SK-N-SH treated with all-trans-retinoic acid at 6 μM for 48 hours (cell line): ENCODE measurements at regions not wholly inside any gene's neighbourhood (a gene's known extent, or its start where the extent isn't known, plus 50 kb on each side); places are given as distances from the start of the nearest gene placed in this dataset.
A peak's percentile ranks its signal among the peaks of the same experiment; 100 is the strongest.

Experiments
- ATAC-seq: fragments of 200-7000 bp; cut with Tn5 transposase; 3 replicates; pipeline ENCODE4 v1.9.1; 2020; ENCODE audit warnings: mild to moderate bottlenecking, moderate library complexity
- ARNTL ChIP-seq: fragments of 450-650 bp; formaldehyde crosslinking; IDR thresholded peaks from 2 replicates; pipeline ENCODE4 v1.5.0; 2020; ENCODE audit warnings: low read depth, mild to moderate bottlenecking, moderate library complexity, borderline replicate concordance
- BACH2 ChIP-seq: fragments of 250-450 bp; sonication (Bioruptor Pico); IDR thresholded peaks from 2 replicates; pipeline ENCODE4 v1.9.0; 2021; ENCODE audit warnings: mild to moderate bottlenecking, borderline replicate concordance
- CSDC2 ChIP-seq: fragments of 250-450 bp; sonication (Bioruptor Pico); IDR thresholded peaks from 2 replicates; pipeline ENCODE4 v1.5.0; 2020; ENCODE audit warnings: mild to moderate bottlenecking, moderate library complexity
- ESRRG ChIP-seq: fragments of 250-450 bp; sonication (Bioruptor Pico); IDR thresholded peaks from 2 replicates; pipeline ENCODE4 v1.6.1; 2021; ENCODE audit warnings: mild to moderate bottlenecking
- GLIS3 ChIP-seq: fragments of 250-450 bp; sonication (Bioruptor Pico); IDR thresholded peaks from 2 replicates; pipeline ENCODE4 v1.5.0; 2020; ENCODE audit warnings: mild to moderate bottlenecking, moderate library complexity
- ISL1 ChIP-seq: fragments of 250-450 bp; sonication (Bioruptor Pico); IDR thresholded peaks from 2 replicates; pipeline ENCODE4 v2.1.2; 2022; ENCODE audit warnings: mild to moderate bottlenecking, moderate library complexity
- OSR1 ChIP-seq: fragments of 250-450 bp; sonication (Bioruptor Pico); IDR thresholded peaks from 2 replicates; pipeline ENCODE4 v1.8.0; 2022; ENCODE audit warnings: moderate library complexity, mild to moderate bottlenecking, inconsistent platforms
- PPARA ChIP-seq: fragments of 250-450 bp; sonication (Bioruptor Pico); IDR thresholded peaks from 2 replicates; pipeline ENCODE4 v1.5.0; 2020; ENCODE audit warnings: mild to moderate bottlenecking, borderline replicate concordance
- SNAI2 ChIP-seq: fragments of 250-450 bp; sonication (Bioruptor Pico); IDR thresholded peaks from 2 replicates; pipeline ENCODE4 v1.5.0; 2020; ENCODE audit warnings: mild to moderate bottlenecking, moderate library complexity
- TCF4 ChIP-seq: fragments of 250-450 bp; sonication (Bioruptor Pico); IDR thresholded peaks from 2 replicates; pipeline ENCODE4 v1.8.0; 2021; ENCODE audit warnings: mild to moderate bottlenecking, moderate library complexity, borderline replicate concordance
- TOX ChIP-seq: fragments of 250-450 bp; sonication (Bioruptor Pico); IDR thresholded peaks from 2 replicates; pipeline ENCODE4 v1.8.0; 2021; ENCODE audit warnings: mild to moderate bottlenecking, moderate library complexity, borderline replicate concordance
- ZC3H10 ChIP-seq: fragments of 250-450 bp; sonication (Bioruptor Pico); IDR thresholded peaks from 2 replicates; pipeline ENCODE4 v1.5.1; 2021; ENCODE audit warnings: mild to moderate bottlenecking, moderate library complexity
- ZFP3 ChIP-seq: fragments of 250-450 bp; sonication (Bioruptor Pico); IDR thresholded peaks from 2 replicates; pipeline ENCODE4 v1.5.0; 2020; ENCODE audit warnings: mild to moderate bottlenecking, moderate library complexity
- ZFP30 ChIP-seq: fragments of 450-650 bp; formaldehyde crosslinking; IDR thresholded peaks from 2 replicates; pipeline ENCODE4 v1.5.0; 2022; ENCODE audit warnings: mild to moderate bottlenecking, moderate library complexity
- ZNF565 ChIP-seq: fragments of 450-650 bp; formaldehyde crosslinking; conservative IDR thresholded peaks from 2 replicates; pipeline ENCODE4 v1.5.0; 2020; ENCODE audit warnings: low read depth, mild to moderate bottlenecking, moderate library complexity
- TF ChIP-seq, protein P1 (sequence below): fragments of 250-450 bp; sonication (Bioruptor Pico); IDR thresholded peaks from 2 replicates; pipeline ENCODE4 v1.5.1; 2020; ENCODE audit warnings: low read depth, mild to moderate bottlenecking, moderate library complexity
- TF ChIP-seq, protein P2 (sequence below): fragments of 250-450 bp; sonication (Bioruptor Pico); IDR thresholded peaks from 2 replicates; pipeline ENCODE4 v1.5.0; 2020; ENCODE audit warnings: mild to moderate bottlenecking, moderate library complexity
- TF ChIP-seq, protein P3 (sequence below): fragments of 250-450 bp; sonication (Bioruptor Pico); IDR thresholded peaks from 2 replicates; pipeline ENCODE4 v1.5.1; 2021; ENCODE audit warnings: mild to moderate bottlenecking, moderate library complexity
- TF ChIP-seq, protein P4 (sequence below): fragments of 250-450 bp; sonication (Bioruptor Pico); IDR thresholded peaks from 2 replicates; pipeline ENCODE4 v1.8.0; 2021; ENCODE audit warnings: low read depth, mild to moderate bottlenecking, moderate library complexity, borderline replicate concordance
- TF ChIP-seq, protein P5 (sequence below): fragments of 250-450 bp; sonication (Bioruptor Pico); IDR thresholded peaks from 2 replicates; pipeline ENCODE4 v1.8.0; 2020; ENCODE audit warnings: mild to moderate bottlenecking, moderate library complexity, borderline replicate concordance

DNA sequence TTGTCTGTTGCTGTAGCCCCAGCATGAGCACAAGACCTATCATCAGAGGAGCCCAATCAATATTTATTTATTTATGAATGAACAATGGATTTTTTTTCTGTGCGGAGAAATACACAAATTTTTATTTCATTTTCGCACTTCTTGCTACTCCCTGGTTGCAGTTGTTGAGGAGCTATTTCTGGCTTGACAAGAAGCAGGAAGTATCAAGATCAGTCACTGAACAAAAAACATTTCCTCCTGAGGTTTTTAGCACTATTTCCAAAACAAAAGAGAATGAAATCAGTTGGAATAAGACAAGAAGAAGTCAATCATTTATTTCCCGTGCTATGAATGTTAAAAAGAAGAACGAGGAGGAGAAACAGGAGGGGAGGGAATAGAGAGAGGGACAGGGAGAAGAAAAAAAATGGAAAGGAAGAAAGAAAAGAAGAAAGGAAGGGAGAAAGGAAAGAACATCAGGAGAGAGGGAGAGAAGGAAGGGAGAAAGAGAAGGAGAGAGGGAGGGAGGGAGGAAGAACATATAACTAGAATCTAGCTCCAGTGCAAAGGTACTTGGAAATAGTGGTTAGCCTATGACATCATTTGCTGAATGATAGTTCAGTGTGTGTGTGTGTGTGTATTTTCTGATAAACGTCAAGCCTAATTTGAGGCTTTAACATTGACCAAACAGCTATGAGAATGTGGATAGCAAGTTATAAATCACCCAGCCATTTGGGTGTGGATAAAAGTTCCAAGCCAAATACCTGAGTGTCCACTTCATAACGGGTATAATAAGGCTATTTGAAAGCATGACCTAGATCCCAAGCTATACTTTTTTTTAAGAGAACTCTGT is 586.0 kb downstream of the EBF1 start:
- TF ChIP-seq, protein P1, sequence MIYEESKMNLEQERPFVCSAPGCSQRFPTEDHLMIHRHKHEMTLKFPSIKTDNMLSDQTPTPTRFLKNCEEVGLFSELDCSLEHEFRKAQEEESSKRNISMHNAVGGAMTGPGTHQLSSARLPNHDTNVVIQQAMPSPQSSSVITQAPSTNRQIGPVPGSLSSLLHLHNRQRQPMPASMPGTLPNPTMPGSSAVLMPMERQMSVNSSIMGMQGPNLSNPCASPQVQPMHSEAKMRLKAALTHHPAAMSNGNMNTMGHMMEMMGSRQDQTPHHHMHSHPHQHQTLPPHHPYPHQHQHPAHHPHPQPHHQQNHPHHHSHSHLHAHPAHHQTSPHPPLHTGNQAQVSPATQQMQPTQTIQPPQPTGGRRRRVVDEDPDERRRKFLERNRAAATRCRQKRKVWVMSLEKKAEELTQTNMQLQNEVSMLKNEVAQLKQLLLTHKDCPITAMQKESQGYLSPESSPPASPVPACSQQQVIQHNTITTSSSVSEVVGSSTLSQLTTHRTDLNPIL = peak; percentile 60
- TF ChIP-seq ESRRG (CRISPR knock-in tag) (no peak), ISL1 (CRISPR knock-in tag) (peak; percentile 7; the same call in 1 of the 2 replicates)
- ATAC-seq = no peak

DNA sequence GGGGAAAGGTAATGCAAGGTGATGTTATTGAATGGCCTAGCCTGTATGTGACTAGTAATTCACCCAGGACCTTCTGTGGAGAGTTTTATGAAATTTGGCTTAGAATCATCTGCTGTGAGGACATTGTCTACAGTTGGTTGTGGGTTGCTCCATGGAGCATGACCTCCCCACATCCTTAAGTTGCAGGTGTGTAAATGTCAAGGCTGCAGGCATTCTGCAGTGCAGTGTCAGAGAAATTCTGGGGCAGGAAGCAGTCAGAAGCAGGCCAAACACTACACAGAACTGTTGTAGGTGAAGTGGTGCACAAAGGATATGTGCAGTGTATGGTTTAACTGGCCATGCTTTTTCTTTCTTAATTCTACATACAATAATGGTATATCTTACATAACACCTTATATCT is 588.3 kb downstream of the EBF1 start:
- ATAC-seq = no peak
- no peak for TF ChIP-seq GLIS3 (CRISPR knock-in tag)
- TF ChIP-seq, protein P2, sequence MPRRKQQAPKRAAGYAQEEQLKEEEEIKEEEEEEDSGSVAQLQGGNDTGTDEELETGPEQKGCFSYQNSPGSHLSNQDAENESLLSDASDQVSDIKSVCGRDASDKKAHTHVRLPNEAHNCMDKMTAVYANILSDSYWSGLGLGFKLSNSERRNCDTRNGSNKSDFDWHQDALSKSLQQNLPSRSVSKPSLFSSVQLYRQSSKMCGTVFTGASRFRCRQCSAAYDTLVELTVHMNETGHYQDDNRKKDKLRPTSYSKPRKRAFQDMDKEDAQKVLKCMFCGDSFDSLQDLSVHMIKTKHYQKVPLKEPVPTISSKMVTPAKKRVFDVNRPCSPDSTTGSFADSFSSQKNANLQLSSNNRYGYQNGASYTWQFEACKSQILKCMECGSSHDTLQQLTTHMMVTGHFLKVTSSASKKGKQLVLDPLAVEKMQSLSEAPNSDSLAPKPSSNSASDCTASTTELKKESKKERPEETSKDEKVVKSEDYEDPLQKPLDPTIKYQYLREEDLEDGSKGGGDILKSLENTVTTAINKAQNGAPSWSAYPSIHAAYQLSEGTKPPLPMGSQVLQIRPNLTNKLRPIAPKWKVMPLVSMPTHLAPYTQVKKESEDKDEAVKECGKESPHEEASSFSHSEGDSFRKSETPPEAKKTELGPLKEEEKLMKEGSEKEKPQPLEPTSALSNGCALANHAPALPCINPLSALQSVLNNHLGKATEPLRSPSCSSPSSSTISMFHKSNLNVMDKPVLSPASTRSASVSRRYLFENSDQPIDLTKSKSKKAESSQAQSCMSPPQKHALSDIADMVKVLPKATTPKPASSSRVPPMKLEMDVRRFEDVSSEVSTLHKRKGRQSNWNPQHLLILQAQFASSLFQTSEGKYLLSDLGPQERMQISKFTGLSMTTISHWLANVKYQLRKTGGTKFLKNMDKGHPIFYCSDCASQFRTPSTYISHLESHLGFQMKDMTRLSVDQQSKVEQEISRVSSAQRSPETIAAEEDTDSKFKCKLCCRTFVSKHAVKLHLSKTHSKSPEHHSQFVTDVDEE (CRISPR knock-in tag) = no peak
- no peak for TF ChIP-seq CSDC2 (CRISPR knock-in tag)
- TF ChIP-seq, protein P3, sequence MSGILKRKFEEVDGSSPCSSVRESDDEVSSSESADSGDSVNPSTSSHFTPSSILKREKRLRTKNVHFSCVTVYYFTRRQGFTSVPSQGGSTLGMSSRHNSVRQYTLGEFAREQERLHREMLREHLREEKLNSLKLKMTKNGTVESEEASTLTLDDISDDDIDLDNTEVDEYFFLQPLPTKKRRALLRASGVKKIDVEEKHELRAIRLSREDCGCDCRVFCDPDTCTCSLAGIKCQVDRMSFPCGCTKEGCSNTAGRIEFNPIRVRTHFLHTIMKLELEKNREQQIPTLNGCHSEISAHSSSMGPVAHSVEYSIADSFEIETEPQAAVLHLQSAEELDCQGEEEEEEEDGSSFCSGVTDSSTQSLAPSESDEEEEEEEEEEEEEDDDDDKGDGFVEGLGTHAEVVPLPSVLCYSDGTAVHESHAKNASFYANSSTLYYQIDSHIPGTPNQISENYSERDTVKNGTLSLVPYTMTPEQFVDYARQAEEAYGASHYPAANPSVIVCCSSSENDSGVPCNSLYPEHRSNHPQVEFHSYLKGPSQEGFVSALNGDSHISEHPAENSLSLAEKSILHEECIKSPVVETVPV (CRISPR knock-in tag) = no peak
- TF ChIP-seq ZNF565 = no peak
- no peak for TF ChIP-seq ZC3H10 (CRISPR knock-in tag)
- TF ChIP-seq OSR1 (CRISPR knock-in tag) = no peak
- no peak for TF ChIP-seq ZFP3 (CRISPR knock-in tag)
- no peak for TF ChIP-seq ARNTL (CRISPR knock-in tag)
- TF ChIP-seq, protein P4, sequence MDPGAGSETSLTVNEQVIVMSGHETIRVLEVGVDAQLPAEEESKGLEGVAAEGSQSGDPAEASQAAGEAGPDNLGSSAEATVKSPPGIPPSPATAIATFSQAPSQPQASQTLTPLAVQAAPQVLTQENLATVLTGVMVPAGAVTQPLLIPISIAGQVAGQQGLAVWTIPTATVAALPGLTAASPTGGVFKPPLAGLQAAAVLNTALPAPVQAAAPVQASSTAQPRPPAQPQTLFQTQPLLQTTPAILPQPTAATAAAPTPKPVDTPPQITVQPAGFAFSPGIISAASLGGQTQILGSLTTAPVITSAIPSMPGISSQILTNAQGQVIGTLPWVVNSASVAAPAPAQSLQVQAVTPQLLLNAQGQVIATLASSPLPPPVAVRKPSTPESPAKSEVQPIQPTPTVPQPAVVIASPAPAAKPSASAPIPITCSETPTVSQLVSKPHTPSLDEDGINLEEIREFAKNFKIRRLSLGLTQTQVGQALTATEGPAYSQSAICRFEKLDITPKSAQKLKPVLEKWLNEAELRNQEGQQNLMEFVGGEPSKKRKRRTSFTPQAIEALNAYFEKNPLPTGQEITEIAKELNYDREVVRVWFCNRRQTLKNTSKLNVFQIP (CRISPR knock-in tag) = no peak
- no peak for TF ChIP-seq TOX (CRISPR knock-in tag)
- TF ChIP-seq ISL1 (CRISPR knock-in tag) = no peak
- no peak for TF ChIP-seq SNAI2 (CRISPR knock-in tag)
- TF ChIP-seq, protein P5, sequence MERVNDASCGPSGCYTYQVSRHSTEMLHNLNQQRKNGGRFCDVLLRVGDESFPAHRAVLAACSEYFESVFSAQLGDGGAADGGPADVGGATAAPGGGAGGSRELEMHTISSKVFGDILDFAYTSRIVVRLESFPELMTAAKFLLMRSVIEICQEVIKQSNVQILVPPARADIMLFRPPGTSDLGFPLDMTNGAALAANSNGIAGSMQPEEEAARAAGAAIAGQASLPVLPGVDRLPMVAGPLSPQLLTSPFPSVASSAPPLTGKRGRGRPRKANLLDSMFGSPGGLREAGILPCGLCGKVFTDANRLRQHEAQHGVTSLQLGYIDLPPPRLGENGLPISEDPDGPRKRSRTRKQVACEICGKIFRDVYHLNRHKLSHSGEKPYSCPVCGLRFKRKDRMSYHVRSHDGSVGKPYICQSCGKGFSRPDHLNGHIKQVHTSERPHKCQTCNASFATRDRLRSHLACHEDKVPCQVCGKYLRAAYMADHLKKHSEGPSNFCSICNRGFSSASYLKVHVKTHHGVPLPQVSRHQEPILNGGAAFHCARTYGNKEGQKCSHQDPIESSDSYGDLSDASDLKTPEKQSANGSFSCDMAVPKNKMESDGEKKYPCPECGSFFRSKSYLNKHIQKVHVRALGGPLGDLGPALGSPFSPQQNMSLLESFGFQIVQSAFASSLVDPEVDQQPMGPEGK (CRISPR knock-in tag) = no peak
- TF ChIP-seq BACH2 (CRISPR knock-in tag) = no peak

DNA sequence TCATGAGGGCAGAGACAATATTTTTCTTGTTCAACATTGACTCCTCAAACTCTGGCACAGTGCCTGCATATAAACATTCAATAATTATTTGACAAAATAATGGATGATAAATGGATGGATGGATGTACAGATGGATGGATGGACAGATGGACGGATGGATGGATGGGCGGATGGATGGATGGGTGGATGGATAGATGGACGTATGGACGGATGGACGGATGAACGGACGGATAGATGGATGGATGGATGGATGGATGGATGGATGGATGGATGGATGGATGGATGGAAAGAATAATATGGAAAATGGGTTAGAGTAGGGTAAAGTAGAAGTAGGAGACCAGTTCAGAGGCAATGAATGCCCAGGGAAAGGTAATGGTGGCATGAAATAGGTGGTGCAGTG is 589.2 kb downstream of the EBF1 start:
- no peak for ATAC-seq
- no peak for TF ChIP-seq ZNF565
- TF ChIP-seq ISL1 (CRISPR knock-in tag) = no peak
- TF ChIP-seq PPARA (CRISPR knock-in tag) = no peak
- TF ChIP-seq ZFP3 (CRISPR knock-in tag) = no peak
- TF ChIP-seq TCF4 (CRISPR knock-in tag) = no peak
- TF ChIP-seq, protein P5 (CRISPR knock-in tag) = no peak
- no peak for TF ChIP-seq ZFP30 (CRISPR knock-in tag)
- no peak for TF ChIP-seq SNAI2 (CRISPR knock-in tag)
- no peak for TF ChIP-seq ZC3H10 (CRISPR knock-in tag)
- TF ChIP-seq, protein P4 (CRISPR knock-in tag) = no peak
- no peak for TF ChIP-seq BACH2 (CRISPR knock-in tag)
- TF ChIP-seq, protein P2 (CRISPR knock-in tag) = no peak
